Breast epithelium (tissue), 4 donors: ENCODE measurements at regions not wholly inside any gene's neighbourhood (a gene's known extent, or its start where the extent isn't known, plus 50 kb on each side); places are given as distances from the start of the nearest gene placed in this dataset.

Experiments used
- DNase-seq, 2 donors: peaks; one replicate each; pipeline ENCODE4 v3.0.0-alpha.2; 2019; ENCODE audit warnings: low spot score in 2 of 2
- H3K27ac ChIP-seq, 2 donors: fragments of 200-600 bp; sonication (generic) in 1 of 2; one replicate each; pipeline ENCODE4 v1.5.1; 2016 to 2019; ENCODE audit warnings: mild to moderate bottlenecking in 1 of 2
- H3K27me3 ChIP-seq, 2 donors: fragments of 200-600 bp; sonication (generic) in 1 of 2; one replicate each; pipeline versions ENCODE4 v1.5.1 to v1.6.0; 2017 to 2019; ENCODE audit warnings: control low read depth in 1 of 2, mild to moderate bottlenecking in 1 of 2
- H3K36me3 ChIP-seq: fragments of 200-600 bp; one replicate; pipeline ENCODE4 v1.5.1; 2019
- H3K4me1 ChIP-seq, 2 donors: fragments of 200-600 bp; sonication (generic); one replicate each; pipeline ENCODE4 v1.5.1; 2016 to 2019; ENCODE audit warnings: control low read depth in 1 of 2
- H3K4me3 ChIP-seq, 3 donors: fragments of 200-600 bp; sonication (generic); 1 replicate in 2 of 3; 2 replicates in 1 of 3; pipeline ENCODE4 v1.5.1; 2016 to 2019; ENCODE audit warnings: mild to moderate bottlenecking in 3 of 3, moderate library complexity in 2 of 3
- H3K9me3 ChIP-seq, 2 donors: fragments of 200-600 bp; sonication (generic) in 1 of 2; one replicate each; pipeline ENCODE4 v1.5.1; 2016 to 2019; ENCODE audit warnings: control low read depth in 1 of 2
- POLR2A ChIP-seq: fragments of 450-650 bp; IDR thresholded peaks from one replicate; pipeline ENCODE4 v1.6.1; 2016; ENCODE audit warnings: antibody characterized with exemption, mild to moderate bottlenecking, moderate library complexity
- POLR2AphosphoS5 ChIP-seq, 3 donors: sonication (generic); formaldehyde crosslinking; IDR thresholded peaks; one replicate each; pipeline ENCODE4 v1.6.1; 2017; ENCODE audit warnings: antibody characterized with exemption in 3 of 3
- intact Hi-C: fragments of 100-400 bp; cut with DNase I; formaldehyde crosslinking; loops from one replicate; pipeline ENCODE4 v1.15.1; 2023; ENCODE audit warnings: low total_unique reads
- TF ChIP-seq, protein P1 (sequence below), 3 donors: fragments of 450-650 bp; IDR thresholded peaks; one replicate each; pipeline ENCODE4 v1.5.1; 2016 to 2017; ENCODE audit warnings: antibody characterized with exemption in 3 of 3, mild to moderate bottlenecking in 3 of 3, moderate library complexity in 3 of 3

DNA sequence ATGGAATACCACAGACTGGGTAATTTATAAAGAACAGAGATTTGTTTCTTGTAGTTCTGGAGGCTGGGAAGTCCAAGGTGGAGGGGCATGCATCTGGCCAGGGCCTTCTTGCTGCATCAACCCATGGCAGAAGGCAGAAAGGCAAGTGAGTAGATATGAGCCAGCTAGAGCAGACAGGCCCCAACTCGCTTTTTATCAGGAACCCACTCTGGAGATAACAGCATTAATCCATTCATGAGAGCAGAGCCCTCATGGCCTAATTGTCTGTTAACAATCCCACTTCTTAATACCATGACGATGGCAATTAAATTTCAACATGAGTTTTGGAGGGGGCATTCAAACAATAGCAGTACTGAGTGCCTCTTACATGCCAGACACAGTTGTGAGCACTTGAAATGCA, 87.2 kb upstream of the SOX13 start:
- H3K36me3 ChIP-seq, result no peaks in the 10 kb centered on the region
- DNase-seq, result no peak
- H3K4me1 ChIP-seq, result no peaks in the 10 kb centered on the region
- no peak overlapping the region for H3K4me3 ChIP-seq
- TF ChIP-seq, protein P1, sequence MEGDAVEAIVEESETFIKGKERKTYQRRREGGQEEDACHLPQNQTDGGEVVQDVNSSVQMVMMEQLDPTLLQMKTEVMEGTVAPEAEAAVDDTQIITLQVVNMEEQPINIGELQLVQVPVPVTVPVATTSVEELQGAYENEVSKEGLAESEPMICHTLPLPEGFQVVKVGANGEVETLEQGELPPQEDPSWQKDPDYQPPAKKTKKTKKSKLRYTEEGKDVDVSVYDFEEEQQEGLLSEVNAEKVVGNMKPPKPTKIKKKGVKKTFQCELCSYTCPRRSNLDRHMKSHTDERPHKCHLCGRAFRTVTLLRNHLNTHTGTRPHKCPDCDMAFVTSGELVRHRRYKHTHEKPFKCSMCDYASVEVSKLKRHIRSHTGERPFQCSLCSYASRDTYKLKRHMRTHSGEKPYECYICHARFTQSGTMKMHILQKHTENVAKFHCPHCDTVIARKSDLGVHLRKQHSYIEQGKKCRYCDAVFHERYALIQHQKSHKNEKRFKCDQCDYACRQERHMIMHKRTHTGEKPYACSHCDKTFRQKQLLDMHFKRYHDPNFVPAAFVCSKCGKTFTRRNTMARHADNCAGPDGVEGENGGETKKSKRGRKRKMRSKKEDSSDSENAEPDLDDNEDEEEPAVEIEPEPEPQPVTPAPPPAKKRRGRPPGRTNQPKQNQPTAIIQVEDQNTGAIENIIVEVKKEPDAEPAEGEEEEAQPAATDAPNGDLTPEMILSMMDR (IDR thresholded peaks at IDR 0.05), result no peak
- TF ChIP-seq POLR2AphosphoS5 (IDR thresholded peaks at IDR 0.05), result no peak
- TF ChIP-seq POLR2A, result no peak
- intact Hi-C loops, result no loop called here
- H3K27me3 ChIP-seq, result no peaks in the 10 kb centered on the region
- H3K27ac ChIP-seq, result no peak overlapping the region
- H3K9me3 ChIP-seq, result no peaks in the 10 kb centered on the region

DNA sequence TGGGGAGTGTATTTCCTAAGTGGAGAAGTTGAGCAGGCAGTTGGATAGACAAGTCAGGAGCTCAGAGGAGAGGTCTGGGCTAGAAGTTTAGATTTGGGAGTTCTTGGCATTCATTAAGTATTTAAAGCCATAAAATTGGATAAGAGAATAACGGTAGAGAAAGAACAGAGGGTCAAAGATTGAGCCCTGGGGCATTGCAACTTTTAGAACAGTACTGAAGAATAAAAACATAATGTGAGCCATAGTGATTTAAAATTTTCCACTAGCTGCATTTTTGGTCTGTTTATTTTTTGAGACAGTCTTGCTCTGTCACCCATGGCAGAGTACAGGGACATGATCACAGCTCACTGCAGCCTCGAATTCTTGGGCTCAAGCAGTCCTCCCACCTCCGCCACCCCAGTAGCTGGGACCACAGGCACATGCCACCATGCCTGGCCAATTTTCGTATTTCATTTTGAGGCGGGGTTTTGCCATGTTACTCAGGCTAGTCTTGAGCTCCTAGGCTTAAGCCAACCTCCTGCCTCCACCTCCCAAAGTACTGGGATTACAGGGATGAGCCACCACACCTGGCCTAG, 85.9 kb upstream of the SOX13 start:
- no peak overlapping the region for H3K27ac ChIP-seq
- DNase-seq, result no peak

DNA sequence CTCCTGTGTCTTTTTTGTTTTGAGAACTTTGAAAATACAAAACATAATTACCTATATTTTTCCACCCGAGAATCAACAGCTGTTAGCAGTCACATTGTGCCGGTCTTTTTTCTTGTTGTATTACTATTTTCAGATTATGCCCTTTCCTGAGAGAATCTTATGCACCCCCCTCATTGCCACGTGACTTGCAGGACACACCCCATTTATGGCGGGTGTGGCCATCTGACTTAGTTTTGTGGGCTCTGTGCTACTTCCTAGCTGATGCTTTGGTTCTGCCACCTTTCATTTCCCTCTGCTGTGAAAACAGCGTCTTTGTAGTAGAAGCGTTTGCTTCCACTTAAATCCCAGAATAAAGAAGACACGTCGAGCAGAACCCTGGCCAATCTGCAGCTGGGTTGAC, 82.8 kb upstream of the SOX13 start:
- Histone ChIP-seq H3K4me1 (peaks cover 0 to 1% of the 10 kb centered on the region in 2 donors), H3K4me3 (no peak overlapping the region), H3K36me3 (no peaks in the 10 kb centered on the region), H3K9me3 (no peaks in the 10 kb centered on the region), H3K27ac (no peak overlapping the region), H3K27me3 (no peaks in the 10 kb centered on the region)
- TF ChIP-seq POLR2AphosphoS5 (IDR thresholded peaks at IDR 0.05), result no peak
- no peak for TF ChIP-seq POLR2A
- TF ChIP-seq, protein P1 (IDR thresholded peaks at IDR 0.05), result no peak
- DNase-seq, result no peak
- intact Hi-C loops, result no loop called here

More for the DNA sequence above, 85.9 kb upstream of the SOX13 start:
- no peaks in the 10 kb centered on the region for H3K27me3 ChIP-seq
- H3K4me3 ChIP-seq, result no peak overlapping the region
- intact Hi-C loops, result no loop called here
- TF ChIP-seq POLR2A (no peak), POLR2AphosphoS5 (IDR thresholded peaks at IDR 0.05) (no peak)
- TF ChIP-seq, protein P1 (IDR thresholded peaks at IDR 0.05), result no peak
- no peaks in the 10 kb centered on the region for H3K4me1 ChIP-seq
- H3K36me3 ChIP-seq, result no peaks in the 10 kb centered on the region
- no peaks in the 10 kb centered on the region for H3K9me3 ChIP-seq

DNA sequence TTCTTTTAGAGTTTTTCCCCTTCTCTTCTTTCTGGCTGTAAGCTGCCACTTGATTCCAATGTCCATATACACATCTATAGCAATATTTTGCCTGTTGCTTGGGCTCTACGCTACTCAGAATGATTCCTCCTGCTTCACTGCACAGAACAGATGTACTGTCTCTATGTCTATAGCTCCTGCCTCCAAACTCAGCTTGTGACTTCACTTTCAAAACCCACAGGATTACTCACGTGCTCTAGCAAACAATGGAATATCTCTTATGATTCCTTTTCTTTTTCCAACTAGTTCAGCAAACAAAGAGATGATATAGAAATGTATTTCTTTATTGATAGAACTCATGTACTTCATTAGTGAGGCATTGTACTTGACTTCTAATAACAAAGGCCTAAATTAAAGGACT, 80.5 kb upstream of the SOX13 start:
- TF ChIP-seq, protein P1 (IDR thresholded peaks at IDR 0.05), result no peak
- TF ChIP-seq POLR2A (no peak), POLR2AphosphoS5 (IDR thresholded peaks at IDR 0.05) (no peak)
- intact Hi-C loops, result no loop called here
- no peak for DNase-seq

GRCh38 chr1:203993256-203993655, 79.7 kb upstream of the SOX13 start:
- TF ChIP-seq, protein P1 (IDR thresholded peaks at IDR 0.05), result no peak
- TF ChIP-seq POLR2A (no peak), POLR2AphosphoS5 (IDR thresholded peaks at IDR 0.05) (no peak)
- no peak for DNase-seq
- no peak overlapping the region for H3K4me3 ChIP-seq
- intact Hi-C loops, result no loop called here
- H3K4me1 ChIP-seq, result peaks cover 0 to 10% of the 10 kb centered on the region in 2 donors
- H3K9me3 ChIP-seq, result no peaks in the 10 kb centered on the region
- H3K27ac ChIP-seq, result no peak overlapping the region
- H3K27me3 ChIP-seq, result no peaks in the 10 kb centered on the region
- no peaks in the 10 kb centered on the region for H3K36me3 ChIP-seq

More for the DNA sequence above, 80.5 kb upstream of the SOX13 start:
- H3K9me3 ChIP-seq, result no peaks in the 10 kb centered on the region
- no peak overlapping the region for H3K27ac ChIP-seq
- peaks cover 0 to 10% of the 10 kb centered on the region in 2 donors for H3K4me1 ChIP-seq
- H3K27me3 ChIP-seq, result no peaks in the 10 kb centered on the region
- H3K36me3 ChIP-seq, result no peaks in the 10 kb centered on the region
- H3K4me3 ChIP-seq, result no peak overlapping the region
